Endothelial cell of umbilical vein (primary cell): ENCODE measurements at regions not wholly inside any gene's neighbourhood (a gene's known extent, or its start where the extent isn't known, plus 50 kb on each side); places are given as distances from the start of the nearest gene placed in this dataset.

ENCODE experiments used
- BruUV-seq: library from RNA; stranded (reverse); fragments of 400-500 nt; replicated peaks from 2 replicates; lab custom pipeline; 2021; lab: Mats Ljungman, UMichigan
- CTCF ChIA-PET: fragments of 300-600, 350-600 bp; sonication (Branson Sonifier 250); formaldehyde crosslinking; loops from one replicate; lab custom pipeline; 2021; ENCODE audit warnings: antibody characterized with exemption, inconsistent platforms; lab: Charles Lee
- POLR2A ChIA-PET: fragments of 300-600, 350-600 bp; sonication (Branson Sonifier 250); formaldehyde crosslinking; loops from one replicate; lab custom pipeline; 2021; ENCODE audit warnings: antibody characterized with exemption, inconsistent platforms; lab: Charles Lee
- DNase-seq: peaks from one replicate; pipeline ENCODE4 v3.0.0-alpha.2; 2011; ENCODE audit warnings: low read depth, low spot score
- FAIRE-seq: peaks from 2 replicates; lab custom pipeline; 2011; peaks lifted over from hg19 to GRCh38; lab: Jason Lieb, UNC
- H2AFZ ChIP-seq: 2 replicates; pipeline ENCODE4 v1.6.0; 2012; ENCODE audit warnings: low read depth, low read length, control low read depth, inconsistent platforms
- H3K27ac ChIP-seq: 2 replicates; pipeline ENCODE4 v1.5.1; 2011; ENCODE audit warnings: low read depth, mild to moderate bottlenecking, control low read depth, low read length, moderate library complexity; ENCODE audit not compliant: insufficient read depth
- H3K27me3 ChIP-seq, 2 experiments: 2 replicates each; pipeline versions ENCODE4 v1.6.0 to v1.6.1; 2011; ENCODE audit warnings: low read length in 2 of 2, mixed read lengths in 1 of 2; ENCODE audit not compliant: control insufficient read depth in 2 of 2, insufficient read depth in 2 of 2
- H3K36me3 ChIP-seq, 2 experiments: 2 replicates in 1 of 2; 3 replicates in 1 of 2; pipeline ENCODE4 v1.5.1; 2011; ENCODE audit warnings: low read length in 2 of 2, mild to moderate bottlenecking in 1 of 2, moderate library complexity in 1 of 2; ENCODE audit not compliant: control insufficient read depth in 2 of 2, insufficient read depth in 2 of 2; ENCODE audit errors: extremely low read depth in 1 of 2
- H3K4me1 ChIP-seq: 3 replicates; pipeline ENCODE4 v1.5.1; 2011; ENCODE audit warnings: mild to moderate bottlenecking, low read length; ENCODE audit not compliant: control insufficient read depth, insufficient read depth; ENCODE audit errors: extremely low read depth
- H3K4me2 ChIP-seq: 2 replicates; pipeline ENCODE4 v1.6.1; 2011; ENCODE audit warnings: low read length, control low read depth, mixed read lengths; ENCODE audit not compliant: insufficient read depth
- H3K4me3 ChIP-seq, 3 experiments: fragments of 200-600 bp in 1 of 3; sonication (generic), shearing (Covaris generic) in 1 of 3; replicated peaks in 1 of 3; 2 replicates each; pipeline ENCODE4 v1.5.1; 2011 to 2016; ENCODE audit warnings: control low read depth in 3 of 3, low read length in 3 of 3, mild to moderate bottlenecking in 2 of 3, inconsistent platforms in 1 of 3, low read depth in 1 of 3, moderate library complexity in 1 of 3; ENCODE audit not compliant: insufficient read depth in 1 of 3
- H3K79me2 ChIP-seq: 2 replicates; pipeline ENCODE4 v1.6.0; 2012; ENCODE audit warnings: low read length, inconsistent platforms; ENCODE audit not compliant: control insufficient read depth, insufficient read depth
- H3K9ac ChIP-seq: replicated peaks from 2 replicates; pipeline ENCODE3; 2011; ENCODE audit warnings: low read length, control low read depth; ENCODE audit not compliant: insufficient read depth; ENCODE audit errors: extremely low read depth
- H3K9me1 ChIP-seq: replicated peaks from 3 replicates; pipeline ENCODE4 v1.6.0; 2011; ENCODE audit warnings: mild to moderate bottlenecking, low read length; ENCODE audit not compliant: control insufficient read depth, insufficient read depth; ENCODE audit errors: extremely low read depth
- H3K9me3 ChIP-seq: replicated peaks from 2 replicates; pipeline ENCODE4 v1.5.1; 2012; ENCODE audit warnings: low read length, inconsistent platforms; ENCODE audit not compliant: control insufficient read depth, insufficient read depth
- H4K20me1 ChIP-seq: replicated peaks from 2 replicates; pipeline ENCODE3; 2011; ENCODE audit warnings: mild to moderate bottlenecking, low read length; ENCODE audit not compliant: control insufficient read depth, insufficient read depth; ENCODE audit errors: extremely low read depth
- EZH2 ChIP-seq: IDR thresholded peaks from 2 replicates; pipeline ENCODE4 v1.6.1; 2012; ENCODE audit warnings: borderline replicate concordance, low read depth, mild to moderate bottlenecking, moderate library complexity, low read length, inconsistent platforms; ENCODE audit not compliant: severe bottlenecking
- FOS ChIP-seq: IDR thresholded peaks from 2 replicates; pipeline ENCODE4 v1.6.1; 2011; ENCODE audit warnings: mild to moderate bottlenecking, low read length, moderate library complexity, borderline replicate concordance; ENCODE audit not compliant: insufficient read depth
- GATA2 ChIP-seq: IDR thresholded peaks from 2 replicates; pipeline ENCODE4 v1.7.0; 2011; ENCODE audit warnings: low read depth, mild to moderate bottlenecking, moderate library complexity, mixed read lengths, low read length; ENCODE audit not compliant: insufficient read length, insufficient read depth
- JUN ChIP-seq: IDR thresholded peaks from 2 replicates; pipeline ENCODE4 v1.6.1; 2011; ENCODE audit warnings: borderline replicate concordance, low read depth; ENCODE audit not compliant: insufficient read length, insufficient read depth
- MYC ChIP-seq: IDR thresholded peaks from one replicate; pipeline ENCODE4 v1.6.1; 2011; ENCODE audit warnings: mild to moderate bottlenecking, low read depth, low read length
- POLR2A ChIP-seq: IDR thresholded peaks from 2 replicates; pipeline ENCODE4 v1.6.1; 2012; ENCODE audit warnings: low read depth, mild to moderate bottlenecking, control low read depth, low read length
- POLR2AphosphoS5 ChIP-seq: IDR thresholded peaks from 2 replicates; pipeline ENCODE4 v1.6.1; 2012; ENCODE audit warnings: low read depth, mild to moderate bottlenecking, control low read depth, low read length, moderate library complexity; ENCODE audit not compliant: insufficient read depth
- dilution Hi-C: fragments of 300-500 bp; cut with MboI; formaldehyde crosslinking; loops from one replicate; pipeline ENCODE4 v1.15.0; 2019; ENCODE audit warnings: low sequenced_read_pairs; ENCODE audit not compliant: extremely low pct_ligation_motif_present
- intact Hi-C: fragments of 100-400 bp; cut with micrococcal nuclease; formaldehyde crosslinking; loops from one replicate; pipeline ENCODE4 v1.10.0; 2022
- TF ChIP-seq, protein P1 (sequence below), 2 donors: IDR thresholded peaks; 1 replicate in 1 of 2; 2 replicates in 1 of 2; pipeline ENCODE4 v1.5.1; 2011; ENCODE audit warnings: low read length in 2 of 2, mild to moderate bottlenecking in 2 of 2, moderate library complexity in 2 of 2, control low read depth in 1 of 2, inconsistent platforms in 1 of 2, low read depth in 1 of 2; ENCODE audit not compliant: insufficient read depth in 1 of 2; ENCODE audit errors: extremely low read depth in 1 of 2
- TF ChIP-seq, protein P2 (sequence below): IDR thresholded peaks from 2 replicates; pipeline ENCODE4 v1.6.1; 2011; ENCODE audit not compliant: insufficient read depth, insufficient read length

DNA sequence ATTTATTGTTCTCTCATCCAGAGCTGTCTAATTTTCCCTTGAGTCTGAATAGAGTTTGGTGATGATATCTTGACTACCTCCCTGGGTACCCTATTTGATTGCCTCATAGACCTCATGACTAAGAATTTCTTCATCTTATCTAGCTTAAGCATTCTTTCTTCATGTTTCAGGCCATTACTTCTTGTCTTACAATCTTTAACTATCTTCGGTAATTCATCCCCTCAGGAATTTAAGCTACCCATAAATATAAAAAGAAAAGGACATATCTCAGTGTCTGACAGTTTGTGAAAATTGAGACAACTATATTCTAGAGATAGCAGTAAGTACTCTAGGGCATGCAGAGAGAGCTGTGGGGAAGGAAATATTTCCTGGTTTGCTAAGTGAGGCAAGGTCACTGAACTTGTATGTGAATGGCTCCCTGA lies 466.1 kb upstream of the GRID2 start:
- Histone ChIP-seq H3K27ac (no peak overlapping the region), H3K27me3 (no peaks in the 10 kb centered on the region), H4K20me1 (no peaks in the 10 kb centered on the region), H3K79me2 (no peaks in the 10 kb centered on the region), H3K9me3 (no peaks in the 10 kb centered on the region), H3K4me1 (no peaks in the 10 kb centered on the region), H2AFZ (no peak overlapping the region), H3K9me1 (no peaks in the 10 kb centered on the region), H3K4me2 (no peak overlapping the region), H3K9ac (no peak overlapping the region), H3K4me3 (no peak overlapping the region), H3K36me3 (no peaks in the 10 kb centered on the region)
- ChIA-PET POLR2A (no interaction called here), CTCF (no interaction called here)
- dilution Hi-C loops, result no loop called here
- no TSS peak for BruUV-seq
- intact Hi-C loops, result no loop called here
- FAIRE-seq (no peak), DNase-seq (no peak)
- TF ChIP-seq, protein P1, sequence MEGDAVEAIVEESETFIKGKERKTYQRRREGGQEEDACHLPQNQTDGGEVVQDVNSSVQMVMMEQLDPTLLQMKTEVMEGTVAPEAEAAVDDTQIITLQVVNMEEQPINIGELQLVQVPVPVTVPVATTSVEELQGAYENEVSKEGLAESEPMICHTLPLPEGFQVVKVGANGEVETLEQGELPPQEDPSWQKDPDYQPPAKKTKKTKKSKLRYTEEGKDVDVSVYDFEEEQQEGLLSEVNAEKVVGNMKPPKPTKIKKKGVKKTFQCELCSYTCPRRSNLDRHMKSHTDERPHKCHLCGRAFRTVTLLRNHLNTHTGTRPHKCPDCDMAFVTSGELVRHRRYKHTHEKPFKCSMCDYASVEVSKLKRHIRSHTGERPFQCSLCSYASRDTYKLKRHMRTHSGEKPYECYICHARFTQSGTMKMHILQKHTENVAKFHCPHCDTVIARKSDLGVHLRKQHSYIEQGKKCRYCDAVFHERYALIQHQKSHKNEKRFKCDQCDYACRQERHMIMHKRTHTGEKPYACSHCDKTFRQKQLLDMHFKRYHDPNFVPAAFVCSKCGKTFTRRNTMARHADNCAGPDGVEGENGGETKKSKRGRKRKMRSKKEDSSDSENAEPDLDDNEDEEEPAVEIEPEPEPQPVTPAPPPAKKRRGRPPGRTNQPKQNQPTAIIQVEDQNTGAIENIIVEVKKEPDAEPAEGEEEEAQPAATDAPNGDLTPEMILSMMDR (IDR thresholded peaks at IDR 0.05; ENCODE audit: extremely low read depth in 1 of 2, insufficient read depth in 1 of 2, low read depth in 1 of 2, low read length in 2 of 2), result no peak
- no peak for TF ChIP-seq GATA2

DNA sequence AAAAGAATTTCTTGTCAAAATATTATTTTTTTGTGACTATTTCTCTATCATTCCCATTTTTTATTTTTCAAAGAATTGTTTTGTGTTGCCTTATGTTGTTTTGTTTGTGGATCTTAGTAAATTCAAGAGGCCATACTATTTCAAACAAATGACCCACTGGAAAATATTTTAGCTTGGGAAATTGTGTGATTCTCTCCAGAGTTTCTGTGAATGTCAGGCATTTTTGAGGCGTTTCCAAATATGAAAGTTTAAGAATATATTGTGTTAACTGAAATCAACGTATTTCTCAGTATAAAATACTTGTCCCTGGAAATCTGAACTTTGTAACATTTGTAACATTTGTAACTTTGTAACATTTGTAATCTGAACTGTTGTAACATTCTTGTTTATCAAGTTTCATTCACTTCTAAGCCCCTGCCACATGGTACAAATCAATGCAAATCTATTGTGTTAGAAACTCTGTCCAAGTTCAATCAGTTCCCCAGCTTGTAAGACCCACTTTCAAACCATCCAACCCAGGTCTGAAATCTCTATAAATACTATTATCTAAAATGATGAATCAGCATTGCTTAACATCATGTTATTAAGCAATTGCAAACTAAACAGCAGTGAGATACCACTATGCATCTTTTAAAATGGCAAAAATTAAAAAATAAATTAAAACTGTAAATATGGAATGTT lies 465.4 kb upstream of the GRID2 start:
- H3K36me3 ChIP-seq, result no peaks in the 10 kb centered on the region
- H3K4me2 ChIP-seq, result no peak overlapping the region
- no peaks in the 10 kb centered on the region for H3K79me2 ChIP-seq
- no peaks in the 10 kb centered on the region for H3K9me1 ChIP-seq
- dilution Hi-C loops, result no loop called here
- DNase-seq (no peak), FAIRE-seq (no peak)
- no peak overlapping the region for H3K27ac ChIP-seq
- no peak overlapping the region for H3K9ac ChIP-seq
- ChIA-PET CTCF (no interaction called here), POLR2A (no interaction called here)
- no TSS peak for BruUV-seq
- no peaks in the 10 kb centered on the region for H4K20me1 ChIP-seq
- TF ChIP-seq GATA2 (no peak), FOS (no peak), POLR2A (no peak), EZH2 (no peak), POLR2AphosphoS5 (no peak), JUN (no peak), MYC (no peak)
- TF ChIP-seq, protein P2, sequence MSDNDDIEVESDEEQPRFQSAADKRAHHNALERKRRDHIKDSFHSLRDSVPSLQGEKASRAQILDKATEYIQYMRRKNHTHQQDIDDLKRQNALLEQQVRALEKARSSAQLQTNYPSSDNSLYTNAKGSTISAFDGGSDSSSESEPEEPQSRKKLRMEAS, result no peak
- TF ChIP-seq, protein P1 (IDR thresholded peaks at IDR 0.05; ENCODE audit: extremely low read depth in 1 of 2, insufficient read depth in 1 of 2, low read depth in 1 of 2, low read length in 2 of 2), result no peak
- intact Hi-C loops, result no loop called here
- no peak overlapping the region for H2AFZ ChIP-seq
- no peaks in the 10 kb centered on the region for H3K4me1 ChIP-seq
- no peaks in the 10 kb centered on the region for H3K9me3 ChIP-seq
- no peaks in the 10 kb centered on the region for H3K27me3 ChIP-seq
- no peak overlapping the region for H3K4me3 ChIP-seq
